Caki2 (cell line): ENCODE measurements at regions not wholly inside any gene's neighbourhood (a gene's known extent, or its start where the extent isn't known, plus 50 kb on each side); places are given as distances from the start of the nearest gene placed in this dataset.

Experiments used
- DNase-seq: peaks from one replicate; pipeline ENCODE4 v3.0.0-alpha.2; 2015; ENCODE audit warnings: low read depth
- in situ Hi-C: cut with HindIII; loops from 2 replicates; pipeline ENCODE4 v1.10.0; 2016; ENCODE audit warnings: low sequenced_read_pairs, low pct_unique_long_range_greater_than_20kb, mixed read lengths

DNA sequence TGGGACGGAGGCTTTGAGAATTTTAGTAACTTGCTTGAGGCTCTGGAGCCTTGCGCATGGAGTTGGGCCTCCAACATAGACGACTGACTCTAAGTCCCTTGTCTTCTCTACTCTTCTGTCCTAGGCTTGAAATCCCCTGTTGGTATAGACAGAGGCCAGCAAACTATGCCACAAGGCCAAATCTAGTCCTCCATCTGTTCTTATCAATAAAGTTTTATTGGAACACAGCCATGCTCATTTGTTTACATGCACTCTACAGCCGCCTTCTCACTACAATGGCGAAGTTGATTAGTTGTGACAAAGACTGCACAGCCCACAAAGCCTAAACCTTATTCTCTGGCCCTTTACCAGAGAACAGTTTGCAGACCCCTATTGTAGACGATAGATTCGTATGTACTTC is 174.1 kb upstream of the ZFP64 start:
- DNase-seq, result no peak

DNA sequence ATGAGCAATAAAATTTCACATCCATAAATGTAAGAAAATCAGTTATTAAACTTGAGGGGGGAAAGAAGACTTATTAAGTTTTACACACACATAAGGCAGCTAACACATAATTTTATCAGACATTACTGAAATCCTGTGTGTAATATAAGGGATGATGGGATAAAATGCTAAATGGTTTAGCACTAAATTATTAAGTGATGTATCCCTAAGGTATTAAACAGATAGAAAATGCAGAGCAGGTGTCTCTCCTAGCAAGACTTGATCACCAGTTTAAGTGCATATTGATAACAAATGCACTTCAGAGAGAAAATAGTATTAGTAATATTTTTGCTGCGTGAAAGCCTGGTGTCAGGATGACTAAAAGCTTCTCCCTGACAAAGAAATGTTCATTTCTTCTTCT is 172.8 kb upstream of the ZFP64 start:
- no peak for DNase-seq
- in situ Hi-C loops, result no loop called here

More for the DNA sequence above, 174.1 kb upstream of the ZFP64 start:
- in situ Hi-C loops, result no loop called here

DNA sequence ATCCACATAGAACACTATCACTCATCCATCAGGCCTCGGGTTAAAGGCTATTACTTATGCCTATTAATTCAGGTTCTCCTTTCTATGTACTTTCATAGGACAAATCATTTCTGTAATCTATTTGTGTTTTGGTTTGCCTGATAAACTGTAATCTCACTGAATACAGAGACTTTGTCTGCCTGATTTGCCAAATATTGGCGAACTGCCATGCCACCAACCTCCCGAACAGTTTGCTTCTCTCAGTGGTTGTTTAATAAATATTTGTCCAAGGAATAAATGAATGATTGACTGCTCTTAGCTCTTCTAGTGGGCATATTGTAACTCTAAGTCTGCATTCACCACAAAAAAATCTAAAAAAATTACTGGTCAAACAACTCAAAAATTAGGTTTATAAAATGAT is 170.1 kb upstream of the ZFP64 start:
- in situ Hi-C loops, result no loop called here
- no peak for DNase-seq

DNA sequence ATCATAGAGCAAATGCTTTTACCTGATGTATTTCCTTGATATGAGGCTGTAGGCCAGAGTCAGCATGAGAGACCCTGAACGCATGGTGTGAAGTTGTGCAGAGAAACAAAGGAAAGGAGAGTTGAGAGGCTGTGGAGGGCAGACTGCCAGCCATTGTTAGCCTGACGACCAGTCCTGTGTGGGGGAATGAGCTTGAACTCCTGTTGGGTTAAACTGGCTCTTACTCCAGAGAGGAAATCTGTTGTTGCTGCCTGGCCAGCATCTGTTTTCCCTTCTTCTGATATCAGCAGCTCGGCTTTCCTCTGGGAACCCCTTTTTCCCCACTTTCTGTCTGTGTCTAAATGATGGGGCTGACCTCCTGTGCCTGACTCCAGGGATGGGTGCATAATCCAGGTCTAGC is 158.2 kb upstream of the ZFP64 start:
- no peak for DNase-seq
- in situ Hi-C loops, result no loop called here

DNA sequence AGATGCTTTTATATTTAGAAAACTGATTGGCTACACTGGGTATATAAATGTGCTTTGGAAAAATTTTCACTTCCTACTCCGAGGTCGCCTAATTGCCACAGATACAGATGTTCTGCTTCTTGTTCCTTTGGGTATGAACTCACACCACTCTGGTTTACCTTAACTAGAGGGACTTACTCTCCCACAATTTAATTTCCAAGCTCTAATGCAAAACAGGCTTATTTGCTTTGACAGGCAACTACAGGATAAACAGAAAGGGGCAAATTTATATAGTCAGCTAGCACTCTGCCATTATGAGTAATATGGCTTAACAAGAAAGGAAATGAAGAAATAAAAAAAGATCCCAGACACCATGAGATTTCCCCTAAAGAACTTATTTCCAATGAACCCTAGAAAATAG is 156.9 kb upstream of the ZFP64 start:
- no peak for DNase-seq
- in situ Hi-C loops, result no loop called here

DNA sequence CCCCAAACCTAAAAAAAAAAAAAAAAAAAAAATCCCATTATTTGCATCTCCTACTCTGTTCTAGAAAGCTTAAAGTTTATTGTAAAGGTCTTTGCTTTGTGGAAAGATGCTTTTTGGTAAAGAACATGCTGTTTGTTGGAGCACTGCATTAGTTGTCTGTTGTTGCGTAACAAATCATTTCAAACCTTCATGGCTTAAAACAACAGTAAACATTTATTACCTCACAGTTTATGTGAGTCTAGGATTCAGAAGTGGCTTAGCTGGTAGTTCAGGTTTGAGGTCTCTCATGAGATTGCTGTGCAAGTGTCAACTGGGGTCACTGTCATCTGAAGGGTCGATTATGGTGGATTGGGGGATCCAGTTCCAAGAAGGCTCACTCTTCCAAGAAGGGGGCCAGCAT is 155.2 kb upstream of the ZFP64 start:
- in situ Hi-C loops, result no loop called here
- no peak for DNase-seq

DNA sequence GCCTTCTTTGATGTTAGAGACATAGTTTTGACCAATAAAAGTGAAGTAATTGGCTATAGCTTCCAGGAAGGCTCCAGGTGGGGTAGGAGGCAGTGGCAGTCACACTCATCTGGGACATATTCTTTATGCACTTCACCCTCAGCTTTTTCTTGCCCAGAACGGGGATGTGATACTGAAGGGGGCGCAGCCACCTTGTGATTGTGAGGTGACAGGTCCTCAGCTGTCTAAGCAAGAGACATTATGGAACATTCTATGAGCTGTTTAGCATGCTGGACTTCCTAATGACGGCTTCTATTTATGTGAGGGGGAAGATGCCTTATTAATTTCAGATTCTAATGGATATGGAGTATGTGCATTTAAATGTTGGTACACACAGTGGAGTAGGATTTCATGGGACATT is 151.3 kb upstream of the ZFP64 start:
- in situ Hi-C loops, result no loop called here
- DNase-seq, result no peak

DNA sequence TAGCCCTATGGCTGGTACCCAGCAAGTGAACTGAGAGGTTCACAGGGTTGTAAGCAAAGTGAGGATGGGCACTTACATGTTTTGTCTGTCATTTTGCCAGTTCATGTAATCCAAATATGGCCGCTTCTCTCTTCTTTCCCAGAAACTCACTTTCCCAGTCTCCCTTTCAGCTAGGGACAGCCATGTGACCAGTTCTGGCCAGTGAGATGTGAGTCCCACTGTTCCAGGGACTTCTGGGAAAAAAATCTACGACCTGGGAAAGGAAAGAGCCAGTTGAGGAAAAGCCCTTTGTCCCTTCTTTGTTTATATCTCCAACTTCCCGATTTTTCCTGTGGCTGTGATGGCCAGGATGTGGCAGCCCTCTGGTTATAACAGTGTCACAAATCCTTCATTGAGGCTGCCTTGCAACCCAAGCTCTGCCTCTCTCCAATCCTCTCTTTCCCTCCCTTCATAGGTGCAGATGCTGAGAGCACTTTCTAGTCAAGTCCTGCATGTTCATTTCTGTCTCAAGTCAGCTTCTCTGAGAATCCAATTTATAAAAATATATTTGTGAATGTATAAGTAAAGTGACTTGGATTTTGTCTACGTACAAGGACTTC is 148.6 kb upstream of the ZFP64 start:
- in situ Hi-C loops, result no loop called here
- peak; percentile 30 for DNase-seq

DNA sequence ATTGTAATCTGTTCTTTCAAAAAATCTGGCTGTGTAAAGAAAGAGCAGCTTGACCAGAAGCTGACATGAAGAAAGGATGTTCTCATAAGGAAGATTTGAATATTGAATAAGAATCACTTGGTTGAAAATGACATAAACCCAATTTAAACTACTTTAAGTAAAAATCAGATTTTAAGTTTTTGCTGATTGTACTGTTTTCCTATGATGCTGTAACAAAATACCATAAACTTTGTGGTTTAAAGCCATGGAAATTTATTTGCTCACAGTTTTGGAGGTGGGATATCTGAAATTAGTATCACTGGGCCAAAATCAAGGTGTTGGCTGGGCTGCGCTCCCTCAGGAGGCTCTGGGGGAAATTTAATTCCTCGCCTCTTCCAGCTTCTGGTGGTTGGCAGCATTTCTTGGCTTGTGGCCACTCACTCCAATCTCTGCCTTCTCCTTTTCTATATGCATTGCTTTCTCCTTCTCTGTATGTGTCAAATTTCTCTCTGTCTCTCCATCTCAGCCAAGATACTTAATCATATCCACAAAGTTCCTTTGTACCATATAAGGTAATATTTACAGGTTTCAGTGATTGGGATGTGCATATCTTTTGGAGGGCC is 141.2 kb upstream of the ZFP64 start:
- DNase-seq, result no peak
- in situ Hi-C loops, result no loop called here

DNA sequence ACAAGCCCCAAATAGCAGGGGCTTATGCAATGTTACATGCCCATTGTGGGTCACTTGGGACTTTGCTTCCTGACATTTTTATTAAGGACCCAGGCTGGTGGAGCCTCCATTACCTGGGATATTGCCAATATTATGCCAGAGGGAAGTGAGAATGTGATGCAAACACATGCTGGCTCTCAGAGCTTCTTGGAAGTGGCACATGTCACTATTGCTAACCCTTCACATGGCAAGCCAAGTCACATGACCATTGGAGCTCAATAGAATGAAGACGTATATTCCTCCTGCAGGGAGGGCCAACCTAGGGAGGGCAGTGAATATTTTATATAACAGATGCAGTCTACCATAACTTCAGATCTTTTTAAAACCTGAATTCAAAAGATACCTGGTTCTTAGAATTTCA is 140.7 kb upstream of the ZFP64 start:
- DNase-seq, result no peak
- in situ Hi-C loops, result no loop called here

DNA sequence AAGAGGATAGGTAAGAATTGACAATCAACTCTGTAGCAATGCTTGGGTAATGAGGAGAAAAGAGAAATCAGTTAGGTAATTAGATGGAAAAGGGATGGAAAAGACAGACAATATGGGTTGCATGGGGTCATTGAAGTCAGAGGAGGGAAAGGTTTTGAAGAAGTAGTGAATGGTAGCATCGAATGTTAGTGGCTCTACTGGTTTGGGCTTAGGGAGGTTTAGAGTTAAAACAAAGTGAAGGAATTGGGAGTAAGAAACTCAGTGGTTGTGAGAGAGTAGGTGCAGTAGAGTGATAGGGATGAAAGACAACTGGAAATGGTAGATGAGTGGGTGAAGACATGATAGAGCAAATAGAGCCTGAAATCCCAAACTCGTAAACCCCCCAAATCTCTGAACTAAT is 140.1 kb upstream of the ZFP64 start:
- in situ Hi-C loops, result no loop called here
- no peak for DNase-seq

DNA sequence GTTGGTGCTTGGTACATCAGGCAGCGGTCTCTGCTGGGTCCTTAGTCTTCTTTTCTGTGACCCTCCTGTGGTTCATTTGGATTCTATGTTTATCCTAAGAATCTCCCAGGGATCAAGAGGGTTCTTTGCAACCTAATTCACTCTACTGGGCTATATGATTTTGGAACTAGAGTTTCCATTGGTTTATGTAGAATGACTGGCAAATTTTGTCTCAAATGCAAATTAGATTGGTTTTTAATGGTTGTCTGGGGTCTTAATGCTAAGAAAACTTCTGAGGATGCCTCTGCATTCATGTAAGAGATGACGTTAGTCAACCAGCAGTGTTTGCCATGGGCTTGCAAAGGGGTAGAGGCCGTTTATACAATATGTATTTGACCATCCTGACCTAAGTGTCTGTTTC is 129.8 kb upstream of the ZFP64 start:
- no peak for DNase-seq
- in situ Hi-C loops, result no loop called here

DNA sequence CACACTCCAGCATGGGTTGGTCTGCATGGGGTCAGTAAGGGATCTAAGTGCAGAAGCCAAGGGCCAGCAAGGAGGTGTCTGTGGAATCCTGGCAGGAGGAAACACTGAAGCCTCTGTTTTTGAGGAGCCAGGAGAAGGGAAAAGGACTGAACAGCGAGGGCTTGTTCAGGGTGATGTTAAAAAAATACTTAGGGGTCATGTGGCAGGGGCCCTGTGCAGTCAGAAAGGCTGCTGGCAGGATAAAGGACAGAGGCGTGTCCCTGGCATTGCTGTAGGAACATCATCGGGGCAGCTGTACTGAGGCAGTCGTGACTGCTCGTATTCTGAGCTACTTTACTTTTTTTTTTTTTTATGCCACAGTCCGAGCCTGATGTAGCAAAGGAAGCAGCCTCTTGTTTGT is 127.1 kb upstream of the ZFP64 start:
- DNase-seq, result no peak
- in situ Hi-C loops, result no loop called here

DNA sequence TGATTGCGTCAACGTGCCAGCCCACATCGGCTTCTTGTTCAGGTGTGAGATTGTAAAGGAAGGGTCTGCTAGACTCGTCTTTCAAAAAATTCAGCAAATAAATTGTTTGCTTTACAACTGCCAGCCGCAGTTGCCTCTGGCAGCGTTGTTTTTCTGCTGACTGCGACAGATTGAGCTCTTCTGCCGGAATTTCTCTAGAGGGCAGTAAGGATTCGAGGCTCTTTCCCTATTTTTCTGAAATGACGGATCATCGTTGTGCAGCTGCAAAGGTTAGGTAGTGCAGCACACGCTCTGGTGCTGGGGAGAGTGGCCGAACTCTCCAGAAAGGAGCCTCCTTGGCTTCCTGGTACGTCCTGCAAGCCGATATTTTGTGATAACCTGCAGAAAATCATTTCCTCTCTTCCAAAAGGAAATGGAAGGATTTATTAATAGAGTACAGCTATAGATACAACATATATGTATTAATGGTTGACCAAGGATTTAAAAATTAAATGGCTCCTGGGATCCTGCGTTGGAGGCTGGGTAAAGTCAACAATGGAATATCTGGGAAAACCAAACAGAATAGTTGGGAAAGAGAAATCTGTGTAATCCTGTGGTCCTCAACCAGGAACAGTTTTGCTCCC is 121.9 kb upstream of the ZFP64 start:
- peak; percentile 67 for DNase-seq
- in situ Hi-C loops, result no loop called here

DNA sequence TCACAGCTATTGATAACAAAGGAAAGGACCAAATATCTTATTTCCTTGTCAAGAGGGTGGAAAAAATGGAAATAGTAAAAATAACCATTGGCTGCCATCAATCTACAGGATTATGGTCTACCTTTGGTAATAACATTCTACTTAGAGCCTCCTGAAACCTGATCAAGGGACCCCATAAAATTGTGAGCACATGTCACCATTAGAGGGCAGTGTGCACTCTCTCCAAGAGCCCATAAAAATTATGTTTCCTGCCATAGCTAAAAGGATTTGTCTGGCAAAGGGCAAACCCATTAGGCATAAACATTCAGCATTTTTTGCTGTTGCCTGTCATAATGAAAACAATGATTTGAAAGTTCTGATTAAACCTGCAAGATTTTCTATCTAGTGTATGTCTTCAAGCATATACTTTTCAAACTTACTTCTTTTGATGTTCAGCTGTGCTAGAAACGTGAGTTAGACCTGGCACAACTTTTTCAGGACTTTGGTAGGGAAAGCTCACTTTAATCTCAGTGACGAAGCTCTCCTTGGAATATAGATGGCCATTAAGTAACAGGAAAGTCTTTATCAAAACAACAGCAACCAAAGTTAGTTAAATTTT is 120.7 kb upstream of the ZFP64 start:
- in situ Hi-C loops, result no loop called here
- DNase-seq, result peak; percentile 69

DNA sequence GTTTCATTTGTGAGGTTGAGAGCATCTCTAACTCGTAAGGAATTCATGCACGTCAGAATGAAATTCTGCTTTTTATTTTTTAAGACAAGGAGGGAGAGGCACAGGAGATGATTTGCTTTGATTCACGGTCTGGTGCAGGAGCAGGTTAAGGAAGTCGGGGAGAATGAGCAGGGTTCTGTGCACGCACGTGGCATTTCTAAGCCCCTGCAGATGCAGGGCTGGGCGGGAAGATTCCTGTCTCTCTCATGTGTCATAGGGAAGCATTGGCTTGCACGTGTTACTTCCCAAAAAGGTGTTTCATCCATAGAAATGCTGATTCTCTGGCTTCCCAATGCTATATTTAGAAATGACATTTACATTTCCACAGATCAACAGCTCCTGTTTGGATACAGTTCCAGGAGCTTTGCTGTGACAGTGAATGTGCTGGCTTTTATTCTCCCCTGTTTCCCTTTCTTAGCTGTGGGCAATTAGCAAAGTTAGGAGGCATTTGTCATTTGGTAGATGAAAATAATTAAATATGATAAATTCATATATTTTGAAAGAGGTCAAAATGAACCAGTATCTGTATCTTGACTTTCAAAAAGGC is 119.7 kb upstream of the ZFP64 start:
- in situ Hi-C loops, result no loop called here
- DNase-seq, result no peak

DNA sequence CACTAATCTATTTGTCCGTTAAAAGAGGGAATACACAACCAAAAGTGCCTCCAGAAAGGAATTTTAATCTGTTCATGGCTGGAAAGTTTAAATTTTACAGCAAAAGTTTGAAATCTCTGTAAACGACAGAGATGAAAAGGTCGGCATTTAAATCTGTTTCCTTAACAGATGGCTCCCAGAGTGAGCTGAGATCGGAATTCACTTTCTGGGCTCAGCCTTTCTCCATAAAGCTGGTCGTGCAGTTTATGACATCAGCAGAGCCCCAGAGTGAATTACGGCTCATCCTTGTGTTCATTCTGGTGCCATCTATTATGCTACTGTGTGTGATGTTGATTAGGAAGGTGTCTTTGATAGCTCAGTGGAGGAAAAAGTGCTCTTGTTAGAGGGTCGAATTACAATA is 117.6 kb upstream of the ZFP64 start:
- in situ Hi-C loops, result no loop called here
- DNase-seq, result no peak

DNA sequence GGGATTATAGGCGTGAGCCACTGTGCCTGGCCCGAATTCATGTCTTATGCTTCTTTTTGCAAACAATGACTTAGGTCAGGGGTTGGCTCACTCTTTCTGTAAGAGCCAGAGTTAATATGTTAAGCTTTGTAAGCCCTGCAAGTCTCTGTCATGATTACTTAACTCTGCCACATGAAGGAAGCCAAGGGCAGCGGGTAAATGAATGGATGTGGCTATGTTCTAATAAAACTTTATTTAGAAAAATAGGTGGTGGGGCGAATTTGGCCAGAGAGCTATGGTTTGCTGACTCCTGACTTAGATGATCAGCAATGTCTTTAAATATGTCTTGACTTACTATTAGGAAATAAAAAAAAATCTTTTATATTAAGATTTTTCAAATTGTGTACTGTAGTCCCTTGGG is 114.9 kb upstream of the ZFP64 start:
- in situ Hi-C loops, result no loop called here
- DNase-seq, result no peak

DNA sequence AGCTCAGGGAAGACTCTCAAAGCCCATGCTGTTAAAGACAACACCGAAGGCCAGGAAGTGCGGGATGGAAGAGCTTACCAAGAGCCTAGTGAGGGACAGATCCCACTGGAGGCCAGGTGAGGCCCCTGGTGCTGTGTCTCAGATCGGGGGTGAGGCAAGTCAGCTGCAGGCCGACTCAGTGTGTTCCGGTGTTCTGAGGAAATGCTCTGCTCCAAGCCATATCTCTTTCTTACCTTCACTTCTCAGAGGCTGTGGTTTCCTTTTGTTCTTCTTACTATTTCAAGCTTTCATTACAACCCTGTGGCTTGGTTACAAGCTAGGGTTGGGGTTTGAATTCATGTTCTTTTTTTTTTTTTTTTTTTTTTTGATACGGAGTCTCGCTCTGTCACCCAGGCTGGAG is 114.3 kb upstream of the ZFP64 start:
- no peak for DNase-seq
- in situ Hi-C loops, result no loop called here
